ENCODE measurements at regions not wholly inside any gene's neighbourhood (a gene's known extent, or its start where the extent isn't known, plus 50 kb on each side); places are given as distances from the start of the nearest gene placed in this dataset.
A peak's percentile ranks its signal among the peaks of the same experiment; 100 is the strongest.
"Not testable (repeated sequence)": the region's sequence is repeated elsewhere in the genome, so short reads cannot be mapped to it uniquely, and the experiment has no call there.

- DNase-seq, result peak; percentile 46
- H3K4me1 ChIP-seq; H3K4me3 ChIP-seq; H3K27ac ChIP-seq; intact Hi-C loops (cut with DNase I); H3K9me3 ChIP-seq; H3K36me3 ChIP-seq: not testable (repeated sequence)
- H3K27me3 ChIP-seq, result peaks cover 0 to 11% (median 0%) of the 10 kb centered on the region in 3 donors
- WGBS, 2 donors, result 77 to 85% methylated on average over 3 of the region's 4 CpGs
Observed at GRCh38 chr7:65558584-65558983, 184.9 kb downstream of the ZNF92 start.

GRCh38 chr7:65561786-65562372 is 188.2 kb downstream of the ZNF92 start:
- DNase-seq, H3K4me3 ChIP-seq: not testable (repeated sequence)
- WGBS, 2 donors, result 83 to 85% methylated on average over 5 of the region's 6 CpGs

GRCh38 chr7:65562522-65562921 is 188.9 kb downstream of the ZNF92 start:
- H3K4me3 ChIP-seq; H3K4me1 ChIP-seq; intact Hi-C loops (cut with DNase I); H3K27ac ChIP-seq; H3K9me3 ChIP-seq; H3K36me3 ChIP-seq; DNase-seq: not testable (repeated sequence)
- H3K27me3 ChIP-seq, result peaks cover 0 to 11% (median 0%) of the 10 kb centered on the region in 3 donors
- 61 to 65% methylated on average over 1 of the region's 2 CpGs for WGBS, 2 donors

More at GRCh38 chr7:65561786-65562372, 188.2 kb downstream of the ZNF92 start:
- H3K27ac ChIP-seq; H3K36me3 ChIP-seq; H3K9me3 ChIP-seq; H3K4me1 ChIP-seq; intact Hi-C loops (cut with DNase I): not testable (repeated sequence)
- peaks cover 0 to 11% (median 0%) of the 10 kb centered on the region in 3 donors for H3K27me3 ChIP-seq

DNA sequence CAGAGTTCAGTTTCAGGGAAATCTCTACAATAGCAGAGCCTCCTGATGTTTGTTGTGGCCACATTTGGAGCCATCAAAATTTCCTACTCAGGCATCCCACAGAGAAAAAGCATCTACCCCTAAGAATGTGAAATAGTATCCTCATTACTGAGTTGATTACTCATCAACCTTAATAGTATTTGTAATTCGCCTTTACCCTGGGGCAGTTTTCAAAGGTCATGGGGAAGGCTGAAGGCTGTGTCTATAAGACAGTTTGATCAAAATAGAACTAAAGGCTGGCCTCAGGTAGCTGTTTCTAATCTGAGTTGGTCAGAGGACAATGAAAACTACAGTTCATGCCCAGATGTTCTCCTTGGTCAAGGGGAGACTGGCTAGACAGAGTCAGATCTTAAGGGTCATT is 189.7 kb downstream of the ZNF92 start:
- H3K4me1 ChIP-seq; H3K27ac ChIP-seq; DNase-seq; H3K36me3 ChIP-seq; H3K9me3 ChIP-seq; intact Hi-C loops (cut with DNase I); H3K4me3 ChIP-seq: not testable (repeated sequence)
- peaks cover 0 to 11% (median 0%) of the 10 kb centered on the region in 3 donors for H3K27me3 ChIP-seq
- no CpG with 5 or more reads among the region's 1 CpG for WGBS, 2 donors

GRCh38 chr7:65568226-65568625 is 194.6 kb downstream of the ZNF92 start:
- H3K9me3 ChIP-seq; DNase-seq; H3K4me3 ChIP-seq; H3K27me3 ChIP-seq; H3K4me1 ChIP-seq; H3K27ac ChIP-seq; intact Hi-C loops (cut with DNase I); H3K36me3 ChIP-seq: not testable (repeated sequence)
- WGBS, 2 donors, result no CpG with 5 or more reads among the region's 6 CpGs

GRCh38 chr7:65570990-65571389 is 197.3 kb downstream of the ZNF92 start:
- no CpG with 5 or more reads among the region's 1 CpG for WGBS, 2 donors
- H3K4me3 ChIP-seq; intact Hi-C loops (cut with DNase I); DNase-seq; H3K4me1 ChIP-seq; H3K27ac ChIP-seq; H3K36me3 ChIP-seq; H3K27me3 ChIP-seq; H3K9me3 ChIP-seq: not testable (repeated sequence)

DNA sequence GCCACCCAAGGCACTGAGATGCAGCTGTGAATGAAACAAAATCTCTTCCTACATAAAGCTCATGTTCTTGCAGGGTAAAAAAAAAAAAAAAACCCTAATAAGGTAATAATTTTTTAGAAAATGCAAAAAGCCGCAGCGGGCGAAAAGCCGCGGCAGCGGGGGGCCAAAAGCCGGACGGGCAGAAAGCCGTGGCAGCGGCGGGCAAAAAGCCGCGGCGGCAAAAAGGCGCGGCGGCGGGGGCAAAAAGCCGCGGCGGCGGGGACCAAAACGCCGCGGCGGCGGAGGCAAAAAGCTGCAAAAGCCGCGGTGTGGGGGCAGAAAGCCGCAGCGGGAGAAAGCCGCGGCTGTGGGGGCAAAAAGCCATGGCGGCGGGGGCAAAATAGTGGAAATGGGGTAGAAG is 198.9 kb downstream of the ZNF92 start:
- H3K36me3 ChIP-seq; H3K9me3 ChIP-seq; H3K27me3 ChIP-seq; DNase-seq; intact Hi-C loops (cut with DNase I); H3K4me1 ChIP-seq; H3K27ac ChIP-seq: not testable (repeated sequence)
- WGBS, 2 donors, result 2 to 5% methylated on average over 27 of the region's 35 CpGs
- peak overlapping the region in 1 of 4 donors; percentile 29 for H3K4me3 ChIP-seq

- H3K27ac ChIP-seq; intact Hi-C loops (cut with DNase I): not testable (repeated sequence)
Observed at GRCh38 chr7:65576370-65576769, 202.7 kb downstream of the ZNF92 start.

GRCh38 chr7:65582518-65583119 is 209.0 kb downstream of the ZNF92 start:
- H3K4me3 ChIP-seq; H3K27ac ChIP-seq; H3K9me3 ChIP-seq; H3K4me1 ChIP-seq; intact Hi-C loops (cut with DNase I); H3K27me3 ChIP-seq; H3K36me3 ChIP-seq; DNase-seq: not testable (repeated sequence)
- WGBS, 2 donors, result 76 to 85% methylated on average over 2 of the region's 2 CpGs

More at GRCh38 chr7:65576370-65576769, 202.7 kb downstream of the ZNF92 start:
- not testable (repeated sequence) for H3K27me3 ChIP-seq, H3K4me1 ChIP-seq, H3K36me3 ChIP-seq, H3K4me3 ChIP-seq, DNase-seq, H3K9me3 ChIP-seq
- 79 to 89% methylated on average over 1 of the region's 1 CpG for WGBS, 2 donors

GRCh38 chr7:65602495-65602894 is 228.8 kb downstream of the ZNF92 start:
- H3K4me1 ChIP-seq, H3K27me3 ChIP-seq: not testable (repeated sequence)
- WGBS, 2 donors, result 41 to 55% methylated on average over 1 of the region's 1 CpG

More at GRCh38 chr7:65602495-65602894, 228.8 kb downstream of the ZNF92 start:
- H3K9me3 ChIP-seq; DNase-seq; H3K27ac ChIP-seq; H3K36me3 ChIP-seq; intact Hi-C loops (cut with DNase I); H3K4me3 ChIP-seq: not testable (repeated sequence)
